ENCODE measurements at regions not wholly inside any gene's neighbourhood (a gene's known extent, or its start where the extent isn't known, plus 50 kb on each side); places are given as distances from the start of the nearest gene placed in this dataset.

GRCh38 chr20:40436011-40436410, 253.0 kb downstream of the MAFB start:
- H3K27ac ChIP-seq: no peak overlapping the region
- no peaks in the 10 kb centered on the region for H3K27me3 ChIP-seq
- no peaks in the 10 kb centered on the region for H3K36me3 ChIP-seq
- WGBS, 2 donors: 95 to 100% methylated on average over 1 of the region's 1 CpG
- H3K4me1 ChIP-seq: no peaks in the 10 kb centered on the region
- no peak overlapping the region for H3K4me3 ChIP-seq
- no peak for DNase-seq (ENCODE audit: low spot score in 2 of 2)
- no peaks in the 10 kb centered on the region for H3K9me3 ChIP-seq
- TF ChIP-seq POLR2A (IDR thresholded peaks at IDR 0.05) (no peak), EP300 (IDR thresholded peaks at IDR 0.05) (no peak)
- TF ChIP-seq, protein P1, sequence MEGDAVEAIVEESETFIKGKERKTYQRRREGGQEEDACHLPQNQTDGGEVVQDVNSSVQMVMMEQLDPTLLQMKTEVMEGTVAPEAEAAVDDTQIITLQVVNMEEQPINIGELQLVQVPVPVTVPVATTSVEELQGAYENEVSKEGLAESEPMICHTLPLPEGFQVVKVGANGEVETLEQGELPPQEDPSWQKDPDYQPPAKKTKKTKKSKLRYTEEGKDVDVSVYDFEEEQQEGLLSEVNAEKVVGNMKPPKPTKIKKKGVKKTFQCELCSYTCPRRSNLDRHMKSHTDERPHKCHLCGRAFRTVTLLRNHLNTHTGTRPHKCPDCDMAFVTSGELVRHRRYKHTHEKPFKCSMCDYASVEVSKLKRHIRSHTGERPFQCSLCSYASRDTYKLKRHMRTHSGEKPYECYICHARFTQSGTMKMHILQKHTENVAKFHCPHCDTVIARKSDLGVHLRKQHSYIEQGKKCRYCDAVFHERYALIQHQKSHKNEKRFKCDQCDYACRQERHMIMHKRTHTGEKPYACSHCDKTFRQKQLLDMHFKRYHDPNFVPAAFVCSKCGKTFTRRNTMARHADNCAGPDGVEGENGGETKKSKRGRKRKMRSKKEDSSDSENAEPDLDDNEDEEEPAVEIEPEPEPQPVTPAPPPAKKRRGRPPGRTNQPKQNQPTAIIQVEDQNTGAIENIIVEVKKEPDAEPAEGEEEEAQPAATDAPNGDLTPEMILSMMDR (IDR thresholded peaks at IDR 0.05): no peak

DNA sequence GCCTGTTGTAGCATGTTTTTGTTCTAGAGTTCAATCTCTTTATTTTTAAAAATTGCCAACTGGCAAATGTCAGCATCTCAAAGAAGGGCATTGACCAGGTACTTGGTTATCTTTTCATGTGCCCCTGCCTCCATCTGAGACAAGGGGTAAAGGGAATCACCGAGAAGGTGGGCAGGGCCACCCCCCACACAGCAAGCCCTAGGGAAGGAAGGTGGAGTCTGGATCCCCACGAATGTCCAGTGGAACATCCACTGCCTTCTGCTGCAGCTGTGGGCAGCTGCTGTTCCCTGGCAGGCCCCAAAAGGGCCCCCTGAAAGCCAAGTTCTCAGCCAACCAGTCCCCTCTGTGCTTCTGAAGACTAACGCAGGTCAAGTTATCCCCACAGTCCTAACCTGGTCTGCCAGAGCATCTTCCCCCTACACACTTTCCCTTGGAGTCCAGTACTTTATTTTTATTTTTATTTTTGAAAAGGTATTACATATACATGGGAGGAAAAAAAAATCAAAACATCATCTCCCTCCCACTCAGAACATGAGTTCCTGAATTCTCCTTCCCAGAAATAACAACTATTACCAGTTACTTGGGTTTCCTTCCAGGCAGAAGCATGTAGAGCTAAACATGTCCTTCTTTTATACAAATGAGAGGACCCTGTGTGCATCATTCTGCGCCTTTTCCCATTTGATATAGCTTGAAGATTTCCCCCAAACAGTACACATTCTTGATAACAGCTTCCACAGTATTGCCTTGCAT, 253.7 kb downstream of the MAFB start:
- H3K27me3 ChIP-seq: no peaks in the 10 kb centered on the region
- TF ChIP-seq EP300 (IDR thresholded peaks at IDR 0.05) (no peak), POLR2A (IDR thresholded peaks at IDR 0.05) (no peak)
- TF ChIP-seq, protein P1 (IDR thresholded peaks at IDR 0.05): no peak
- H3K36me3 ChIP-seq: no peaks in the 10 kb centered on the region
- DNase-seq (ENCODE audit: low spot score in 2 of 2): no peak
- H3K27ac ChIP-seq: no peak overlapping the region
- WGBS, 2 donors: 82% methylated on average over 4 of the region's 4 CpGs
- no peaks in the 10 kb centered on the region for H3K4me1 ChIP-seq
- no peaks in the 10 kb centered on the region for H3K9me3 ChIP-seq
- no peak overlapping the region for H3K4me3 ChIP-seq

GRCh38 chr20:40434122-40434521, 254.9 kb downstream of the MAFB start:
- H3K9me3 ChIP-seq: no peaks in the 10 kb centered on the region
- H3K36me3 ChIP-seq: no peaks in the 10 kb centered on the region
- DNase-seq (ENCODE audit: low spot score in 2 of 2): no peak
- TF ChIP-seq, protein P1 (IDR thresholded peaks at IDR 0.05): no peak
- TF ChIP-seq POLR2A (IDR thresholded peaks at IDR 0.05) (no peak), EP300 (IDR thresholded peaks at IDR 0.05) (no peak)
- no peak overlapping the region for H3K27ac ChIP-seq
- no peaks in the 10 kb centered on the region for H3K27me3 ChIP-seq
- no peak overlapping the region for H3K4me3 ChIP-seq
- H3K4me1 ChIP-seq: no peaks in the 10 kb centered on the region
- WGBS, 2 donors: 83% methylated on average over 4 of the region's 4 CpGs

GRCh38 chr20:40433341-40433861, 255.6 kb downstream of the MAFB start:
- no peaks in the 10 kb centered on the region for H3K27me3 ChIP-seq
- H3K27ac ChIP-seq: no peak overlapping the region
- no peaks in the 10 kb centered on the region for H3K9me3 ChIP-seq
- 78 to 79% methylated on average over 4 to 8 of the region's 8 CpGs for WGBS, 2 donors
- H3K4me1 ChIP-seq: no peaks in the 10 kb centered on the region
- DNase-seq (ENCODE audit: low spot score in 2 of 2): no peak
- no peak overlapping the region for H3K4me3 ChIP-seq
- H3K36me3 ChIP-seq: no peaks in the 10 kb centered on the region
- TF ChIP-seq, protein P1 (IDR thresholded peaks at IDR 0.05): no peak
- TF ChIP-seq EP300 (IDR thresholded peaks at IDR 0.05) (no peak), POLR2A (IDR thresholded peaks at IDR 0.05) (no peak)

- H3K27ac ChIP-seq: no peak overlapping the region
- no peaks in the 10 kb centered on the region for H3K27me3 ChIP-seq
- WGBS, 2 donors: 77% methylated on average over 3 of the region's 3 CpGs
- DNase-seq (ENCODE audit: low spot score in 2 of 2): no peak
- no peaks in the 10 kb centered on the region for H3K36me3 ChIP-seq
- H3K4me1 ChIP-seq: no peaks in the 10 kb centered on the region
- no peaks in the 10 kb centered on the region for H3K9me3 ChIP-seq
- TF ChIP-seq, protein P1 (IDR thresholded peaks at IDR 0.05): no peak
- TF ChIP-seq POLR2A (IDR thresholded peaks at IDR 0.05) (no peak), EP300 (IDR thresholded peaks at IDR 0.05) (no peak)
- H3K4me3 ChIP-seq: no peak overlapping the region
Measured at GRCh38 chr20:40431611-40432010, 257.4 kb downstream of the MAFB start.

All from tibial nerve (tissue), 4 donors.